Adrenal gland (tissue), 9 donors: ENCODE measurements at regions not wholly inside any gene's neighbourhood (a gene's known extent, or its start where the extent isn't known, plus 50 kb on each side); places are given as distances from the start of the nearest gene placed in this dataset.

Experiments
- DNase-seq, 7 donors: peaks; one replicate each; pipeline ENCODE4 v3.0.0-alpha.2; 2019 to 2020
- H3K27ac ChIP-seq, 5 donors: fragments of 200-600 bp; sonication (generic) in 4 of 5; 1 replicate in 3 of 5; 2 replicates in 2 of 5; pipeline versions ENCODE4 v1.5.1 to v1.8.0; 2016 to 2020; ENCODE audit warnings: mild to moderate bottlenecking in 1 of 5
- H3K27me3 ChIP-seq: fragments of 200-600 bp; 2 replicates; pipeline ENCODE4 v1.8.0; 2021
- H3K36me3 ChIP-seq, 2 donors: fragments of 200-600 bp; replicated peaks in 1 of 2; 1 replicate in 1 of 2; 2 replicates in 1 of 2; pipeline versions ENCODE4 v1.5.1 to v1.8.0; 2018 to 2022
- H3K4me1 ChIP-seq, 2 donors: fragments of 200-600 bp; replicated peaks in 1 of 2; 1 replicate in 1 of 2; 2 replicates in 1 of 2; pipeline versions ENCODE4 v1.5.1 to v1.8.0; 2018 to 2021
- H3K4me3 ChIP-seq, 4 donors: fragments of 200-600 bp; sonication (generic) in 3 of 4; one replicate each; pipeline ENCODE4 v1.5.1; 2016 to 2018
- H3K9me3 ChIP-seq, 3 donors: fragments of 200-600 bp; sonication (generic) in 1 of 3; replicated peaks in 1 of 3; 1 replicate in 2 of 3; 2 replicates in 1 of 3; pipeline versions ENCODE4 v1.5.1 to v1.8.0; 2016 to 2021
- CTCF ChIP-seq, 6 experiments: fragments of 450-650 bp in 4 of 6; fragments of 200-600 bp in 2 of 6; sonication (generic) in 1 of 6; IDR thresholded peaks; 1 replicate in 5 of 6; 2 replicates in 1 of 6; pipeline versions ENCODE4 v1.5.1 to v1.8.0; 2016 to 2021; ENCODE audit warnings: antibody characterized with exemption in 6 of 6, mild to moderate bottlenecking in 2 of 6, moderate library complexity in 1 of 6
- POLR2A ChIP-seq, 2 donors: fragments of 450-650 bp; IDR thresholded peaks; one replicate each; pipeline ENCODE4 v1.6.1; 2017; ENCODE audit warnings: antibody characterized with exemption in 2 of 2, mild to moderate bottlenecking in 2 of 2, moderate library complexity in 1 of 2
- WGBS, 4 donors: extraction: QIAGEN DNeasy Blood & Tissue Kit in 2 of 4; methylation state at CpG; one replicate each; pipeline versions ENCODE4 v1.1.5 to v1.1.7; 2013 to 2017; 5-methylcytosine and 5-hydroxymethylcytosine counted together
- intact Hi-C, 2 donors: fragments of 100-400 bp; cut with DNase I; formaldehyde crosslinking; loops; one replicate each; pipeline versions ENCODE4 v1.14.1 to v1.15.0; 2022 to 2023
- donor health status: healthy with polysubstance abuse.
- donor health status: Bipolar disorder and iron deficiency.
- donor health status: DM: yes; HTN: yes; CAD: no.
- donor health status: DM: no; HTN: no; CAD: no.
- donor health status: DM: no; HTN: no; CAD: no.

- Histone ChIP-seq H3K9me3 (no peaks in the 10 kb centered on the region), H3K4me3 (no peak overlapping the region), H3K4me1 (no peaks in the 10 kb centered on the region), H3K36me3 (no peaks in the 10 kb centered on the region), H3K27ac (no peak overlapping the region), H3K27me3 (no peaks in the 10 kb centered on the region)
- 78 to 85% (median 80%) methylated on average over 6 of the region's 6 CpGs for WGBS, 4 donors
- intact Hi-C loops, result no loop called here
- DNase-seq, result no peak
- TF ChIP-seq CTCF (IDR thresholded peaks at IDR 0.05) (no peak), POLR2A (IDR thresholded peaks at IDR 0.05) (no peak)
Measured at GRCh38 chr9:23423999-23424398, 402.0 kb downstream of the ELAVL2 start.

- no peak overlapping the region for H3K27ac ChIP-seq
- DNase-seq, result no peak
- no peaks in the 10 kb centered on the region for H3K4me1 ChIP-seq
- TF ChIP-seq CTCF (IDR thresholded peaks at IDR 0.05), result no peak
- TF ChIP-seq POLR2A (IDR thresholded peaks at IDR 0.05), result no peak
- 77 to 94% (median 85%) methylated on average over 1 of the region's 1 CpG for WGBS, 4 donors
- H3K9me3 ChIP-seq, result no peaks in the 10 kb centered on the region
- no peak overlapping the region for H3K4me3 ChIP-seq
- intact Hi-C loops, result no loop called here
- H3K27me3 ChIP-seq, result no peaks in the 10 kb centered on the region
- H3K36me3 ChIP-seq, result no peaks in the 10 kb centered on the region
Measured at GRCh38 chr9:23426144-23426543, 399.9 kb downstream of the ELAVL2 start.

GRCh38 chr9:23431459-23431858 lies 394.6 kb downstream of the ELAVL2 start:
- WGBS, 4 donors, result 63 to 81% (median 77%) methylated on average over 5 of the region's 5 CpGs
- intact Hi-C loops, result no loop called here

GRCh38 chr9:23434654-23435053 lies 391.4 kb downstream of the ELAVL2 start:
- Histone ChIP-seq H3K27ac (no peak overlapping the region), H3K27me3 (no peaks in the 10 kb centered on the region), H3K9me3 (no peaks in the 10 kb centered on the region), H3K36me3 (no peaks in the 10 kb centered on the region), H3K4me3 (no peak overlapping the region), H3K4me1 (no peaks in the 10 kb centered on the region)
- TF ChIP-seq CTCF (IDR thresholded peaks at IDR 0.05) (no peak), POLR2A (IDR thresholded peaks at IDR 0.05) (no peak)
- WGBS, 4 donors, result 72 to 88% (median 73%) methylated on average over 4 of the region's 4 CpGs
- DNase-seq, result no peak
- intact Hi-C loops, result no loop called here

More at GRCh38 chr9:23431459-23431858, 394.6 kb downstream of the ELAVL2 start:
- Histone ChIP-seq H3K27me3 (no peaks in the 10 kb centered on the region), H3K4me3 (no peak overlapping the region), H3K4me1 (no peaks in the 10 kb centered on the region), H3K36me3 (no peaks in the 10 kb centered on the region), H3K9me3 (no peaks in the 10 kb centered on the region), H3K27ac (no peak overlapping the region)
- no peak for TF ChIP-seq CTCF (IDR thresholded peaks at IDR 0.05)
- TF ChIP-seq POLR2A (IDR thresholded peaks at IDR 0.05), result no peak
- no peak for DNase-seq
